Esophagus squamous epithelium (tissue), 5 donors: ENCODE measurements at regions not wholly inside any gene's neighbourhood (a gene's known extent, or its start where the extent isn't known, plus 50 kb on each side); places are given as distances from the start of the nearest gene placed in this dataset.
"Not testable (repeated sequence)": the region's sequence is repeated elsewhere in the genome, so short reads cannot be mapped to it uniquely, and the experiment has no call there.

Experiments used
- DNase-seq: peaks from one replicate; lab custom pipeline; 2025; lab: John Stamatoyannopoulos, UW
- H3K27ac ChIP-seq, 4 donors: fragments of 200-600 bp; sonication (generic); one replicate each; pipeline ENCODE4 v1.5.1; 2016 to 2019; ENCODE audit warnings: mild to moderate bottlenecking in 1 of 4
- H3K27me3 ChIP-seq, 4 donors: fragments of 200-600 bp; sonication (generic); 1 replicate in 3 of 4; 2 replicates in 1 of 4; pipeline versions ENCODE4 v1.5.1 to v1.6.0; 2017 to 2021; ENCODE audit warnings: antibody characterized with exemption in 1 of 4
- H3K36me3 ChIP-seq, 3 donors: fragments of 200-600 bp; sonication (generic); one replicate each; pipeline ENCODE4 v1.5.1; 2016 to 2019
- H3K4me1 ChIP-seq, 3 donors: fragments of 200-600 bp; sonication (generic); one replicate each; pipeline ENCODE4 v1.5.1; 2017 to 2019
- H3K4me3 ChIP-seq, 4 donors: fragments of 200-600 bp; sonication (generic); 1 replicate in 3 of 4; 2 replicates in 1 of 4; pipeline ENCODE4 v1.5.1; 2016 to 2019; ENCODE audit warnings: mild to moderate bottlenecking in 2 of 4, moderate library complexity in 1 of 4
- H3K9me3 ChIP-seq, 3 donors: fragments of 200-600 bp; sonication (generic); one replicate each; pipeline ENCODE4 v1.5.1; 2016 to 2019
- CTCF ChIP-seq, 6 experiments: fragments of 450-650 bp in 4 of 6; fragments of 200-600 bp in 2 of 6; sonication (generic) in 2 of 6; IDR thresholded peaks; one replicate each; pipeline ENCODE4 v1.5.1; 2016 to 2019; ENCODE audit warnings: antibody characterized with exemption in 6 of 6, mild to moderate bottlenecking in 4 of 6, moderate library complexity in 4 of 6
- POLR2A ChIP-seq, 4 donors: fragments of 450-650 bp; IDR thresholded peaks; one replicate each; pipeline ENCODE4 v1.6.1; 2017; ENCODE audit warnings: antibody characterized with exemption in 4 of 4, mild to moderate bottlenecking in 4 of 4, moderate library complexity in 3 of 4
- WGBS, 2 donors: methylation state at CpG; one replicate each; pipeline ENCODE4 v1.1.5; 2018; 5-methylcytosine and 5-hydroxymethylcytosine counted together
- intact Hi-C: fragments of 100-400 bp; cut with DNase I; formaldehyde crosslinking; loops from one replicate; pipeline ENCODE4 v1.15.0; 2022
- donor health status: DM: yes; HTN: yes; CAD: no.

GRCh38 chr14:71629765-71630492, 302.3 kb upstream of the RGS6 start:
- intact Hi-C loops, result no loop called here
- peaks cover 0 to 25% (median 0%) of the 10 kb centered on the region in 3 donors for H3K36me3 ChIP-seq
- 90 to 92% methylated on average over 7 of the region's 7 CpGs for WGBS, 2 donors
- no peak for TF ChIP-seq POLR2A (IDR thresholded peaks at IDR 0.05)
- TF ChIP-seq CTCF (IDR thresholded peaks at IDR 0.05), result no peak
- no peak for DNase-seq
- H3K27ac ChIP-seq, result no peak overlapping the region
- H3K9me3 ChIP-seq, result no peaks in the 10 kb centered on the region
- no peaks in the 10 kb centered on the region for H3K4me1 ChIP-seq
- H3K4me3 ChIP-seq, result no peak overlapping the region
- H3K27me3 ChIP-seq, result no peaks in the 10 kb centered on the region

DNA sequence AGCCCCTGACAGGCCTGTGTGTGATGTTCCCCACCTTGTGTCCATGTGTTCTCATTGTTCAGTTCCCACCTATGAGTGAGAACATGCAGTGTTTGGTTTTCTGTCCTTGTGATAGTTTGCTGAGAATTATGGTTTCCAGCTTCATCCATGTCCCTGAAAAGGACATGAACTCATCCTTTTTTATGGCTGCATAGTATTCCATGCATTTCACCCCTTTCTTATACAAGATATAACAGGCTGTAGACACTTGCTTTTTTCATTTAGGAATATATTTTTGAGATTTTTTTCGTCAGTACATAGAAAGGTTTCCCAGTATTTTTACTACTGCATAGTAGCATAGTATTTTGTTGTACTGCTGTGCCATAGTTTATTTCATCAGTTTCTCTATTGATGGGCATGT, 301.2 kb upstream of the RGS6 start:
- 92 to 93% methylated on average over 1 of the region's 1 CpG for WGBS, 2 donors
- H3K4me1 ChIP-seq, H3K9me3 ChIP-seq, DNase-seq, H3K27me3 ChIP-seq, H3K27ac ChIP-seq, H3K4me3 ChIP-seq, intact Hi-C loops: not testable (repeated sequence)
- peaks cover 0 to 22% (median 0%) of the 10 kb centered on the region in 3 donors for H3K36me3 ChIP-seq

GRCh38 chr14:71632440-71632946, 299.7 kb upstream of the RGS6 start:
- WGBS, 2 donors, result 87 to 94% methylated on average over 2 to 4 of the region's 4 CpGs

DNA sequence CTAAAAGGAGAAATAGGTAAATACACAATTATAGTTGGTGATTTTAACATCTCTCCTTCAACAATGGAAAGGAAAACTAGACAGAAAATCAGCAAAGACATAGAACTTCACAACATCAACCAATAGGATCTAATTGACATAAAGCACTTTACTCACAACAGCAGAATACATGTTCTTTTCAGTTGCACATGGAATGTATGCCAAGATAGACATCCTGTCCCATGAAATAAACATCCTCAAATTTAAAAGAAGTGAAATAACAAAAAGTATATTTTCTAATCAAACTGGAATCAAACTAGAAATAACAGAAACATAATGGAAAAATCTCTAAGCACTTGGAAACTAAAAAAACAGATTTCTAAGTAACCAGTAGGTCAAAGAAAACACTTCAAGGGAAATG, 296.2 kb upstream of the RGS6 start:
- intact Hi-C loops, result no loop called here
- Histone ChIP-seq H3K27me3 (no peaks in the 10 kb centered on the region), H3K36me3 (peaks cover 0 to 17% (median 0%) of the 10 kb centered on the region in 3 donors), H3K4me3 (no peak overlapping the region), H3K9me3 (no peaks in the 10 kb centered on the region), H3K4me1 (peaks cover 0 to 9% (median 0%) of the 10 kb centered on the region in 3 donors), H3K27ac (no peak overlapping the region)
- no peak for DNase-seq
- TF ChIP-seq POLR2A (IDR thresholded peaks at IDR 0.05), result no peak
- TF ChIP-seq CTCF (IDR thresholded peaks at IDR 0.05), result no peak

More at GRCh38 chr14:71632440-71632946, 299.7 kb upstream of the RGS6 start:
- no peak for DNase-seq
- Histone ChIP-seq H3K27me3 (no peaks in the 10 kb centered on the region), H3K36me3 (peaks cover 0 to 17% (median 0%) of the 10 kb centered on the region in 3 donors), H3K4me3 (no peak overlapping the region), H3K4me1 (no peaks in the 10 kb centered on the region), H3K9me3 (no peaks in the 10 kb centered on the region), H3K27ac (no peak overlapping the region)
- intact Hi-C loops, result no loop called here
- no peak for TF ChIP-seq POLR2A (IDR thresholded peaks at IDR 0.05)
- TF ChIP-seq CTCF (IDR thresholded peaks at IDR 0.05), result no peak

GRCh38 chr14:71636820-71637471, 295.3 kb upstream of the RGS6 start:
- Histone ChIP-seq H3K4me1 (peaks cover 0 to 9% (median 0%) of the 10 kb centered on the region in 3 donors), H3K36me3 (peaks cover 0 to 15% (median 0%) of the 10 kb centered on the region in 3 donors), H3K27ac (no peak overlapping the region), H3K9me3 (peaks cover 0 to under 1% (median 0%) of the 10 kb centered on the region in 3 donors), H3K4me3 (no peak overlapping the region), H3K27me3 (no peaks in the 10 kb centered on the region)
- TF ChIP-seq CTCF (IDR thresholded peaks at IDR 0.05) (no peak), POLR2A (IDR thresholded peaks at IDR 0.05) (no peak)
- 93% methylated on average over 14 of the region's 14 CpGs for WGBS, 2 donors
- intact Hi-C loops, result no loop called here
- DNase-seq, result no peak
